Naive thymus-derived CD4-positive, alpha-beta T cell (primary cell): ENCODE measurements at regions not wholly inside any gene's neighbourhood (a gene's known extent, or its start where the extent isn't known, plus 50 kb on each side); places are given as distances from the start of the nearest gene placed in this dataset.
"Not testable (repeated sequence)": the region's sequence is repeated elsewhere in the genome, so short reads cannot be mapped to it uniquely, and the experiment has no call there.

Experiments
- ATAC-seq: fragments of 150-1000 bp; cut with Tn5 transposase; 2 replicates; pipeline ENCODE4 v1.10.0; 2021; ENCODE audit warnings: mild to moderate bottlenecking, moderate library complexity
- CTCF ChIA-PET: fragments of 350-600 bp; sonication (Branson Sonifier 250); formaldehyde crosslinking; loops from one replicate; lab custom pipeline; 2021; ENCODE audit warnings: antibody characterized with exemption; lab: Charles Lee
- POLR2A ChIA-PET: fragments of 350-600 bp; sonication (Branson Sonifier 250); formaldehyde crosslinking; loops from one replicate; lab custom pipeline; 2021; ENCODE audit warnings: antibody characterized with exemption, inconsistent platforms; lab: Charles Lee
- DNase-seq, 9 donors: peaks; one replicate each; pipeline versions ENCODE4 v3.0.0 to v3.0.0-alpha.2; 2020 to 2022; ENCODE audit warnings: mixed read lengths in 1 of 9
- H3K27ac ChIP-seq: one replicate; pipeline ENCODE4 v1.7.0; 2013; ENCODE audit warnings: mild to moderate bottlenecking, low read depth, low read length, moderate library complexity
- H3K27me3 ChIP-seq, 2 donors: one replicate each; pipeline ENCODE4 v1.7.0; 2013; ENCODE audit warnings: low read length in 2 of 2, mild to moderate bottlenecking in 2 of 2, moderate library complexity in 2 of 2; ENCODE audit not compliant: control insufficient read depth in 2 of 2, insufficient read depth in 2 of 2
- H3K36me3 ChIP-seq, 3 experiments: 1 replicate in 2 of 3; 2 replicates in 1 of 3; pipeline ENCODE4 v1.7.0; 2013; ENCODE audit warnings: low read length in 3 of 3, mild to moderate bottlenecking in 3 of 3, moderate library complexity in 1 of 3; ENCODE audit not compliant: insufficient read depth in 3 of 3, control insufficient read depth in 2 of 3
- H3K4me1 ChIP-seq, 2 donors: one replicate each; pipeline ENCODE4 v1.7.0; 2013; ENCODE audit warnings: low read length in 2 of 2, mild to moderate bottlenecking in 2 of 2, moderate library complexity in 1 of 2; ENCODE audit not compliant: control insufficient read depth in 2 of 2, insufficient read depth in 2 of 2
- H3K4me3 ChIP-seq: 2 replicates; pipeline ENCODE4 v1.7.0; 2013; ENCODE audit warnings: mild to moderate bottlenecking, low read length
- H3K9me3 ChIP-seq, 3 experiments: 1 replicate in 2 of 3; 2 replicates in 1 of 3; pipeline ENCODE4 v1.7.0; 2013; ENCODE audit warnings: low read length in 3 of 3; ENCODE audit not compliant: control insufficient read depth in 2 of 3
- H3K27ac Mint-ChIP-seq, 9 donors: one replicate each; pipeline ENCODE4 v1.8.0; 2020 to 2022; ENCODE audit warnings: mixed read lengths in 9 of 9, mild to moderate bottlenecking in 8 of 9, moderate library complexity in 5 of 9, inconsistent platforms in 2 of 9
- H3K27me3 Mint-ChIP-seq, 5 donors: one replicate each; pipeline ENCODE4 v1.8.0; 2021 to 2022; ENCODE audit warnings: mixed read lengths in 5 of 5, mild to moderate bottlenecking in 1 of 5
- H3K36me3 Mint-ChIP-seq, 5 donors: one replicate each; pipeline ENCODE4 v1.8.0; 2020 to 2022; ENCODE audit warnings: mixed read lengths in 5 of 5, mild to moderate bottlenecking in 3 of 5, inconsistent platforms in 1 of 5
- H3K4me1 Mint-ChIP-seq, 7 donors: one replicate each; pipeline ENCODE4 v1.8.0; 2020 to 2022; ENCODE audit warnings: mixed read lengths in 7 of 7, mild to moderate bottlenecking in 3 of 7, inconsistent platforms in 1 of 7
- H3K4me3 Mint-ChIP-seq, 10 donors: one replicate each; pipeline ENCODE4 v1.8.0; 2020 to 2022; ENCODE audit warnings: mild to moderate bottlenecking in 10 of 10, mixed read lengths in 10 of 10, moderate library complexity in 6 of 10, inconsistent platforms in 2 of 10
- H3K9me3 Mint-ChIP-seq, 11 donors: one replicate each; pipeline ENCODE4 v1.8.0; 2020 to 2022; ENCODE audit warnings: mixed read lengths in 11 of 11, mild to moderate bottlenecking in 4 of 11, inconsistent platforms in 1 of 11, moderate library complexity in 1 of 11
- intact Hi-C, 2 donors: fragments of 100-400 bp; cut with micrococcal nuclease; formaldehyde crosslinking; loops; one replicate each; pipeline ENCODE4 v1.15.1; 2023

- H3K9me3 Mint-ChIP-seq, H3K27me3 ChIP-seq, H3K4me1 ChIP-seq, CTCF ChIA-PET, H3K9me3 ChIP-seq, H3K27me3 Mint-ChIP-seq, H3K4me3 Mint-ChIP-seq, H3K4me3 ChIP-seq, DNase-seq, H3K27ac Mint-ChIP-seq, H3K36me3 Mint-ChIP-seq, H3K36me3 ChIP-seq, POLR2A ChIA-PET, ATAC-seq, intact Hi-C loops, H3K27ac ChIP-seq: not testable (repeated sequence)
- H3K4me1 Mint-ChIP-seq: peaks cover 0 to 18% (median 10%) of the 10 kb centered on the region in 7 donors
These were observed 54.7 kb upstream of the NBPF15 start for GRCh38 chr1:144516172-144516571.

GRCh38 chr1:144516906-144517305, 55.4 kb upstream of the NBPF15 start:
- H3K4me3 ChIP-seq, CTCF ChIA-PET, H3K9me3 Mint-ChIP-seq, POLR2A ChIA-PET, H3K27ac Mint-ChIP-seq, ATAC-seq, DNase-seq, H3K36me3 ChIP-seq, intact Hi-C loops, H3K9me3 ChIP-seq, H3K27me3 ChIP-seq, H3K4me1 ChIP-seq, H3K27me3 Mint-ChIP-seq, H3K4me3 Mint-ChIP-seq, H3K36me3 Mint-ChIP-seq, H3K27ac ChIP-seq: not testable (repeated sequence)
- peaks cover 2 to 22% (median 13%) of the 10 kb centered on the region in 7 donors for H3K4me1 Mint-ChIP-seq

GRCh38 chr1:144518439-144518838, 57.0 kb upstream of the NBPF15 start:
- CTCF ChIA-PET, H3K9me3 Mint-ChIP-seq, H3K36me3 Mint-ChIP-seq, H3K36me3 ChIP-seq, H3K27me3 ChIP-seq, ATAC-seq, H3K4me1 ChIP-seq, POLR2A ChIA-PET, H3K9me3 ChIP-seq, H3K4me3 ChIP-seq, H3K27me3 Mint-ChIP-seq, H3K27ac ChIP-seq, DNase-seq, intact Hi-C loops: not testable (repeated sequence)
- Mint-ChIP-seq H3K4me3 (peak overlapping the region in 7 of 10 donors; percentile 14 to 66 (median 57)), H3K4me1 (peaks cover 2 to 27% (median 14%) of the 10 kb centered on the region in 7 donors), H3K27ac (peak overlapping the region in 7 of 9 donors; percentile 25 to 92 (median 71))

GRCh38 chr1:144519528-144520189, 58.2 kb upstream of the NBPF15 start:
- Mint-ChIP-seq H3K4me3 (peak overlapping the region in 2 of 10 donors; percentile 22 to 34), H3K4me1 (peaks cover 2 to 33% (median 19%) of the 10 kb centered on the region in 7 donors), H3K27ac (peak overlapping the region in 6 of 9 donors; percentile 36 to 87 (median 56))
- POLR2A ChIA-PET, intact Hi-C loops, H3K27ac ChIP-seq, CTCF ChIA-PET, ATAC-seq, H3K9me3 ChIP-seq, H3K27me3 ChIP-seq, H3K36me3 ChIP-seq, H3K4me1 ChIP-seq, H3K4me3 ChIP-seq, DNase-seq, H3K9me3 Mint-ChIP-seq, H3K36me3 Mint-ChIP-seq, H3K27me3 Mint-ChIP-seq: not testable (repeated sequence)

GRCh38 chr1:144523661-144524407, 62.4 kb upstream of the NBPF15 start:
- Mint-ChIP-seq H3K4me1 (peaks cover 0 to 25% (median 11%) of the 10 kb centered on the region in 7 donors), H3K4me3 (peak overlapping the region; percentile 56 to 91 (median 86)), H3K27ac (peak overlapping the region; percentile 96 to 99 (median 98))
- POLR2A ChIA-PET: interaction anchor here (1.0 kb wide), 2 partner anchors 28 to 112 kb away, joined by 3 to 5 read pairs; no protein-coding TSS in a partner anchor
- H3K9me3 ChIP-seq, H3K36me3 ChIP-seq, intact Hi-C loops, H3K27me3 Mint-ChIP-seq, H3K4me1 ChIP-seq, H3K36me3 Mint-ChIP-seq, H3K9me3 Mint-ChIP-seq, CTCF ChIA-PET, H3K27me3 ChIP-seq: not testable (repeated sequence)
- Histone ChIP-seq H3K27ac (peak overlapping the region; percentile 76), H3K4me3 (peak overlapping the region; percentile 39)
- DNase-seq (peak; percentile 17 to 72 (median 53)), ATAC-seq (peak; percentile 91)

GRCh38 chr1:144532156-144532607, 60.5 kb upstream of the PPIAL4F start:
- H3K27me3 Mint-ChIP-seq, H3K36me3 ChIP-seq, H3K9me3 Mint-ChIP-seq, CTCF ChIA-PET, intact Hi-C loops, H3K27me3 ChIP-seq, H3K36me3 Mint-ChIP-seq, H3K9me3 ChIP-seq, H3K4me3 ChIP-seq, H3K27ac ChIP-seq: not testable (repeated sequence)
- Mint-ChIP-seq H3K27ac (peak overlapping the region; percentile 72 to 92 (median 83)), H3K4me3 (peak overlapping the region in 8 of 10 donors; percentile 6 to 68 (median 52)), H3K4me1 (peaks cover 8 to 33% (median 27%) of the 10 kb centered on the region in 7 donors)
- peaks cover 0 to 17% of the 10 kb centered on the region in 2 donors for H3K4me1 ChIP-seq
- DNase-seq (peak in 4 of 9 donors; percentile 14 to 36 (median 28)), ATAC-seq (peak; percentile 81)
- POLR2A ChIA-PET: interaction anchor here (0.7 to 1.3 kb wide), 2 partner anchors 14 to 19 kb away, joined by 3 to 9 read pairs; no protein-coding TSS in a partner anchor
